GM19395 (cell line): ENCODE measurements at regions not wholly inside any gene's neighbourhood (a gene's known extent, or its start where the extent isn't known, plus 50 kb on each side); places are given as distances from the start of the nearest gene placed in this dataset.
A peak's percentile ranks its signal among the peaks of the same experiment; 100 is the strongest.

Experiments
- ATAC-seq: cut with Tn5 transposase; IDR thresholded peaks from one replicate; pipeline ENCODE4 v1.9.1; 2021; ENCODE audit warnings: mild to moderate bottlenecking, moderate library complexity; ENCODE audit not compliant: unreplicated experiment

- ATAC-seq = no peak
Measured at GRCh38 chr15:66848116-66848515, 146.1 kb downstream of the SMAD6 start.

- ATAC-seq = no peak
Measured at GRCh38 chr15:66848686-66849392, 146.8 kb downstream of the SMAD6 start.

- no peak for ATAC-seq
Measured at GRCh38 chr15:66849393-66849745, 147.3 kb downstream of the SMAD6 start.

- no peak for ATAC-seq
Measured at GRCh38 chr15:66849746-66850077, 147.7 kb downstream of the SMAD6 start.

- ATAC-seq = no peak
Measured at GRCh38 chr15:66850078-66850991, 148.3 kb downstream of the SMAD6 start.

- ATAC-seq = no peak
Measured at GRCh38 chr15:66850996-66851310, 148.9 kb downstream of the SMAD6 start.

GRCh38 chr15:66851311-66852063 lies 149.5 kb downstream of the SMAD6 start:
- ATAC-seq = peak; percentile 57

- no peak for ATAC-seq
Measured at GRCh38 chr15:66852064-66852905, 150.2 kb downstream of the SMAD6 start.

- ATAC-seq = no peak
Measured at GRCh38 chr15:66854012-66854965, 152.3 kb downstream of the SMAD6 start.

- no peak for ATAC-seq
Measured at GRCh38 chr15:66855041-66855440, 153.0 kb downstream of the SMAD6 start.

- ATAC-seq = no peak
Measured at GRCh38 chr15:66857694-66858093, 155.7 kb downstream of the SMAD6 start.

GRCh38 chr15:66858423-66859207 lies 156.6 kb downstream of the SMAD6 start:
- ATAC-seq = no peak

GRCh38 chr15:66859688-66860253 lies 157.7 kb downstream of the SMAD6 start:
- ATAC-seq = no peak

GRCh38 chr15:66860844-66861243 lies 158.8 kb downstream of the SMAD6 start:
- no peak for ATAC-seq

GRCh38 chr15:66862111-66862939 lies 160.3 kb downstream of the SMAD6 start:
- ATAC-seq = no peak

GRCh38 chr15:66862940-66863335 lies 160.9 kb downstream of the SMAD6 start:
- ATAC-seq = peak; percentile 68

GRCh38 chr15:66863390-66864085 lies 161.5 kb downstream of the SMAD6 start:
- no peak for ATAC-seq
